ENCODE measurements at regions not wholly inside any gene's neighbourhood (a gene's known extent, or its start where the extent isn't known, plus 50 kb on each side); places are given as distances from the start of the nearest gene placed in this dataset.
A peak's percentile ranks its signal among the peaks of the same experiment; 100 is the strongest.

DNA sequence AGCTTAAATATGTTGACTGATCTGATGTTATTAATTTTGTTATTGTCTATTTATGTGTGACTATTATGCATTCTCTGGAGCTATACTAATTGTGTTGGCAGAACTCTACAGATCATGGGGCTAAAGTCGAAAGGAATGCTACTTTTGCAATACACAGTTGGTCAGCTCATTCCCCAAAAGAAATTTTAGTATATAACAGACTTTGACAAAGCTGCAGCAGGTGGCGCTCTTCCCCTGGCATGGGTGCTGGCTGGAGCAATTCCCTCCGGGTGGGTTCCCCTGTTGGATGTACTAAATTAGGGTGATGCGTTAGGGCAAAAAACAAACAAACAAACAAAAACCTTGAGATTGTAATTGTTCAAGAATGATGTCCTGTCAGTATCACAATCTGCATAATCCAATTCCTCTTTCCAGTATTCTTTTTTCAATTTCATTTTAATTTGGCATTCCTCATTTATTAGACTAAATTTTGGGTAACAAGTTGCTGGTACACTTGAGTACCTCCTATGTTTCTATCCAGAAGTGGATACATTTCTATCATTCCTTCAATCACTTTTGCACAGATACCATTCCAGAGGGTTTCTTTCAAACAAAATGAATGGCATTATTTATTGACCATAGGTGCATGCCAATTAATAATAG lies 322.8 kb upstream of the EDNRB start:
- H3F3A ChIP-seq (ENCODE audit: low read depth): peaks cover 4% of the 10 kb centered on the region
- H3K4me3 Mint-ChIP-seq: no peak overlapping the region
- no peak overlapping the region for H3K27ac ChIP-seq
- no peak overlapping the region for H3K9ac ChIP-seq
- peak; percentile 78 for DNase-seq (ENCODE audit: low spot score)
- no peaks in the 10 kb centered on the region for H3K36me3 Mint-ChIP-seq
- H3K4me3 ChIP-seq: no peak overlapping the region
- no peaks in the 10 kb centered on the region for H3K79me2 ChIP-seq (ENCODE audit: low read depth)
- no peaks in the 10 kb centered on the region for H3K9me3 ChIP-seq (ENCODE audit: low read depth)
- H3K27me3 Mint-ChIP-seq (ENCODE audit: insufficient read depth, low read depth): peaks cover 8% of the 10 kb centered on the region
- TF ChIP-seq, protein P1, sequence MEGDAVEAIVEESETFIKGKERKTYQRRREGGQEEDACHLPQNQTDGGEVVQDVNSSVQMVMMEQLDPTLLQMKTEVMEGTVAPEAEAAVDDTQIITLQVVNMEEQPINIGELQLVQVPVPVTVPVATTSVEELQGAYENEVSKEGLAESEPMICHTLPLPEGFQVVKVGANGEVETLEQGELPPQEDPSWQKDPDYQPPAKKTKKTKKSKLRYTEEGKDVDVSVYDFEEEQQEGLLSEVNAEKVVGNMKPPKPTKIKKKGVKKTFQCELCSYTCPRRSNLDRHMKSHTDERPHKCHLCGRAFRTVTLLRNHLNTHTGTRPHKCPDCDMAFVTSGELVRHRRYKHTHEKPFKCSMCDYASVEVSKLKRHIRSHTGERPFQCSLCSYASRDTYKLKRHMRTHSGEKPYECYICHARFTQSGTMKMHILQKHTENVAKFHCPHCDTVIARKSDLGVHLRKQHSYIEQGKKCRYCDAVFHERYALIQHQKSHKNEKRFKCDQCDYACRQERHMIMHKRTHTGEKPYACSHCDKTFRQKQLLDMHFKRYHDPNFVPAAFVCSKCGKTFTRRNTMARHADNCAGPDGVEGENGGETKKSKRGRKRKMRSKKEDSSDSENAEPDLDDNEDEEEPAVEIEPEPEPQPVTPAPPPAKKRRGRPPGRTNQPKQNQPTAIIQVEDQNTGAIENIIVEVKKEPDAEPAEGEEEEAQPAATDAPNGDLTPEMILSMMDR (IDR thresholded peaks at IDR 0.05): peak; percentile 92
- TF ChIP-seq EZH2phosphoT487 (IDR thresholded peaks at IDR 0.05): no peak
- no peak for TF ChIP-seq EZH2 (IDR thresholded peaks at IDR 0.05)
- no peaks in the 10 kb centered on the region for H3K36me3 ChIP-seq
- no peaks in the 10 kb centered on the region for H3K9me3 Mint-ChIP-seq
- H3K4me1 Mint-ChIP-seq: peaks cover 42% of the 10 kb centered on the region
- H3K27ac Mint-ChIP-seq: no peak overlapping the region
- no peak overlapping the region for H3K4me2 ChIP-seq
- peaks cover 12% of the 10 kb centered on the region for H3K4me1 ChIP-seq
- no peak overlapping the region for H2AFZ ChIP-seq (replicated peaks)
- no peaks in the 10 kb centered on the region for H4K20me1 ChIP-seq (ENCODE audit: low read depth)
- H3K27me3 ChIP-seq: no peaks in the 10 kb centered on the region

GRCh38 chr13:78239714-78240113 lies 321.1 kb upstream of the EDNRB start:
- H3K27me3 Mint-ChIP-seq (ENCODE audit: insufficient read depth, low read depth): peaks cover 7% of the 10 kb centered on the region
- Histone ChIP-seq H4K20me1 (ENCODE audit: low read depth) (no peaks in the 10 kb centered on the region), H3K4me1 (peaks cover 12% of the 10 kb centered on the region), H3K4me2 (peak overlapping the region; percentile 11), H3K36me3 (no peaks in the 10 kb centered on the region), H3K27me3 (no peaks in the 10 kb centered on the region), H3K27ac (no peak overlapping the region), H3K79me2 (ENCODE audit: low read depth) (no peaks in the 10 kb centered on the region), H3K4me3 (no peak overlapping the region), H2AFZ (replicated peaks) (peak overlapping the region; percentile 32), H3F3A (ENCODE audit: low read depth) (peaks cover 4% of the 10 kb centered on the region), H3K9me3 (ENCODE audit: low read depth) (no peaks in the 10 kb centered on the region), H3K9ac (no peak overlapping the region)
- DNase-seq (ENCODE audit: low spot score): peak; percentile 27
- no peaks in the 10 kb centered on the region for H3K9me3 Mint-ChIP-seq
- peak overlapping the region; percentile 50 for H3K4me3 Mint-ChIP-seq
- H3K36me3 Mint-ChIP-seq: no peaks in the 10 kb centered on the region
- TF ChIP-seq, protein P1 (IDR thresholded peaks at IDR 0.05): no peak
- TF ChIP-seq EZH2 (IDR thresholded peaks at IDR 0.05) (no peak), EZH2phosphoT487 (IDR thresholded peaks at IDR 0.05) (no peak)
- peak overlapping the region; percentile 65 for H3K27ac Mint-ChIP-seq
- H3K4me1 Mint-ChIP-seq: peaks cover 44% of the 10 kb centered on the region

DNA sequence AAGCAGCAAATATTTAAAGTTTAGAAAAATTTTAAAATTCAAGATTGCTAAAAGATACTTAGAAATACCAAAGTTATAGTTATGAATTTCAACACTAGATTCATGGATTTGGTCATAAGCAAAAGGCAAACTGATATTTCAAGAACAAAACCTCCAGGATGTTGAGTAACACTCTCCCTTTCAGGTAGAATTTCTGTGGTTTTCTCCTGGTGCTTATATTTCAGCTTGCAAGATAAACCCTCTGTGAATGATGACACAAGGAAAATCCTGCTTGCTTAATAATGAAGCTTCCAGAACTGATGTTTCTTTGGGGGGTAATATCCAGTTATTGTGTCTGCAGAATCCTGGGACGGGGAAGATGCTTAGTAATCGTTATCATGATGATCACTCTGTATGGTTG lies 320.3 kb upstream of the EDNRB start:
- Mint-ChIP-seq H3K27me3 (ENCODE audit: insufficient read depth, low read depth) (peaks cover 5% of the 10 kb centered on the region), H3K9me3 (no peaks in the 10 kb centered on the region), H3K4me1 (peaks cover 44% of the 10 kb centered on the region), H3K36me3 (no peaks in the 10 kb centered on the region), H3K4me3 (no peak overlapping the region), H3K27ac (peak overlapping the region; percentile 10)
- no peak overlapping the region for H3K27ac ChIP-seq
- no peak overlapping the region for H2AFZ ChIP-seq (replicated peaks)
- no peaks in the 10 kb centered on the region for H4K20me1 ChIP-seq (ENCODE audit: low read depth)
- H3K9me3 ChIP-seq (ENCODE audit: low read depth): no peaks in the 10 kb centered on the region
- peaks cover 12% of the 10 kb centered on the region for H3K4me1 ChIP-seq
- no peak for TF ChIP-seq EZH2phosphoT487 (IDR thresholded peaks at IDR 0.05)
- TF ChIP-seq, protein P1 (IDR thresholded peaks at IDR 0.05): no peak
- no peak for TF ChIP-seq EZH2 (IDR thresholded peaks at IDR 0.05)
- DNase-seq (ENCODE audit: low spot score): no peak
- no peak overlapping the region for H3K4me2 ChIP-seq
- no peaks in the 10 kb centered on the region for H3K79me2 ChIP-seq (ENCODE audit: low read depth)
- H3K27me3 ChIP-seq: no peaks in the 10 kb centered on the region
- no peaks in the 10 kb centered on the region for H3K36me3 ChIP-seq
- H3K9ac ChIP-seq: no peak overlapping the region
- no peak overlapping the region for H3K4me3 ChIP-seq
- H3F3A ChIP-seq (ENCODE audit: low read depth): peaks cover 4% of the 10 kb centered on the region

Data from neural progenitor cell (in vitro differentiated cells).